Stomach (tissue), 8 donors: ENCODE measurements at regions not wholly inside any gene's neighbourhood (a gene's known extent, or its start where the extent isn't known, plus 50 kb on each side); places are given as distances from the start of the nearest gene placed in this dataset.
"Not testable (repeated sequence)": the region's sequence is repeated elsewhere in the genome, so short reads cannot be mapped to it uniquely, and the experiment has no call there.

Experiments
- DNase-seq, 2 donors: peaks; one replicate each; pipeline versions ENCODE4 v3.0.0 to v3.0.0-alpha.2; 2013 to 2019
- H3K27ac ChIP-seq, 5 donors: fragments of 200-600 bp in 4 of 5; sonication (generic) in 4 of 5; one replicate each; pipeline ENCODE4 v1.5.1; 2013 to 2019; ENCODE audit warnings: mild to moderate bottlenecking in 1 of 5, moderate library complexity in 1 of 5
- H3K27me3 ChIP-seq, 3 donors: fragments of 200-600 bp; sonication (generic); one replicate each; pipeline ENCODE4 v1.5.1; 2017 to 2019; ENCODE audit warnings: mixed run types in 1 of 3
- H3K36me3 ChIP-seq, 4 donors: fragments of 200-600 bp; sonication (generic); 1 replicate in 3 of 4; 2 replicates in 1 of 4; pipeline ENCODE4 v1.5.1; 2016 to 2019
- H3K4me1 ChIP-seq, 4 donors: fragments of 200-600 bp; sonication (generic); one replicate each; pipeline ENCODE4 v1.5.1; 2016 to 2019
- H3K4me3 ChIP-seq, 4 donors: fragments of 200-600 bp; sonication (generic) in 3 of 4; one replicate each; pipeline ENCODE4 v1.5.1; 2016 to 2019; ENCODE audit warnings: mild to moderate bottlenecking in 1 of 4
- H3K9me3 ChIP-seq, 4 donors: fragments of 200-600 bp; sonication (generic); one replicate each; pipeline ENCODE4 v1.5.1; 2016 to 2019
- CTCF ChIP-seq, 7 experiments: fragments of 450-650 bp in 4 of 7; fragments of 200-600 bp in 3 of 7; sonication (generic) in 3 of 7; IDR thresholded peaks; one replicate each; pipeline ENCODE4 v1.5.1; 2016 to 2019; ENCODE audit warnings: antibody characterized with exemption in 7 of 7, control low read depth in 2 of 7, mild to moderate bottlenecking in 1 of 7
- EP300 ChIP-seq: sonication (generic); formaldehyde crosslinking; IDR thresholded peaks from one replicate; pipeline ENCODE4 v1.6.1; 2017; ENCODE audit warnings: antibody characterized with exemption
- POLR2A ChIP-seq, 4 donors: fragments of 450-650 bp; IDR thresholded peaks; one replicate each; pipeline ENCODE4 v1.6.1; 2016; ENCODE audit warnings: antibody characterized with exemption in 4 of 4, control low read depth in 2 of 4, mild to moderate bottlenecking in 1 of 4, moderate library complexity in 1 of 4
- POLR2AphosphoS5 ChIP-seq, 3 donors: sonication (generic); formaldehyde crosslinking; IDR thresholded peaks; one replicate each; pipeline ENCODE4 v1.6.1; 2016; ENCODE audit warnings: antibody characterized with exemption in 3 of 3
- WGBS, 5 donors: extraction: QIAGEN DNeasy Blood & Tissue Kit in 3 of 5; methylation state at CpG; one replicate each; pipeline versions ENCODE4 v1.1.5 to v1.1.7; 2013 to 2018; 5-methylcytosine and 5-hydroxymethylcytosine counted together
- intact Hi-C: fragments of 100-400 bp; cut with DNase I; formaldehyde crosslinking; loops from one replicate; pipeline ENCODE4 v1.15.1; 2023; ENCODE audit warnings: low total_unique reads
- donor health status: healthy with polysubstance abuse.
- donor health status: Bipolar disorder and iron deficiency.
- donor health status: healthy.

GRCh38 chr14:98932431-98933325, 339.3 kb downstream of the BCL11B start:
- intact Hi-C loops, result no loop called here
- no peak for DNase-seq
- Histone ChIP-seq H3K9me3 (no peaks in the 10 kb centered on the region), H3K27me3 (peaks cover 0 to 12% (median 0%) of the 10 kb centered on the region in 3 donors), H3K27ac (no peak overlapping the region), H3K4me1 (no peaks in the 10 kb centered on the region), H3K4me3 (no peak overlapping the region), H3K36me3 (no peaks in the 10 kb centered on the region)
- 70 to 81% (median 75%) methylated on average over 8 of the region's 8 CpGs for WGBS, 5 donors
- no peak for TF ChIP-seq EP300
- TF ChIP-seq POLR2A (IDR thresholded peaks at IDR 0.05), result no peak
- no peak for TF ChIP-seq POLR2AphosphoS5 (IDR thresholded peaks at IDR 0.05)
- no peak for TF ChIP-seq CTCF (IDR thresholded peaks at IDR 0.05)

GRCh38 chr14:98934569-98934968, 337.4 kb downstream of the BCL11B start:
- H3K9me3 ChIP-seq, DNase-seq, H3K36me3 ChIP-seq, H3K27ac ChIP-seq, intact Hi-C loops, H3K4me1 ChIP-seq, H3K4me3 ChIP-seq: not testable (repeated sequence)
- H3K27me3 ChIP-seq, result peaks cover 0 to 22% (median 0%) of the 10 kb centered on the region in 3 donors
- 63 to 80% (median 75%) methylated on average over 5 of the region's 5 CpGs for WGBS, 5 donors

DNA sequence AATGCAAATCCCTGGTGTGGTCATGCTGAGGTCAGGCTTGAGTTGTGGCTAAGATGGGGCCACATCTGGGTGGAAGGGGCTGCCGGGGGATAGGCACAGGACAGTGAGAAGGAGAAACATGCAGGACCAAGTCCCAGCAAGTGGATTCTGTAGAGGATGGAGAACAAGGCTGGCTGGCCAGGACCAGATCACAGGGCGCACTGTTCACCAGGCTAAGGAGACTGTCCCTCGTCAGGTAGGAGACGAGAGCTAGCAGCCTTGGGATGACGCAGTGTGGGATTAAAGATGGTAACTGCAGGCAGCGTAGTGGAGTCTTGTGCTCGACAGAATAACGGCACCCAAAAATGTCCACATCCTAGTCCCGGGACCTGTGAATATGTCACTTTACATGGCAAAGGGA, 336.1 kb downstream of the BCL11B start:
- Histone ChIP-seq H3K36me3 (no peaks in the 10 kb centered on the region), H3K9me3 (no peaks in the 10 kb centered on the region), H3K4me3 (no peak overlapping the region), H3K27me3 (peaks cover 0 to 22% (median 0%) of the 10 kb centered on the region in 3 donors), H3K4me1 (no peaks in the 10 kb centered on the region), H3K27ac (no peak overlapping the region)
- DNase-seq, result no peak
- intact Hi-C loops, result no loop called here
- TF ChIP-seq POLR2AphosphoS5 (IDR thresholded peaks at IDR 0.05), result no peak
- TF ChIP-seq EP300, result no peak
- TF ChIP-seq CTCF (IDR thresholded peaks at IDR 0.05), result no peak
- TF ChIP-seq POLR2A (IDR thresholded peaks at IDR 0.05), result no peak
- WGBS, 5 donors, result 93 to 99% (median 95%) methylated on average over 9 of the region's 9 CpGs

- intact Hi-C loops, result no loop called here
- TF ChIP-seq EP300 (no peak), CTCF (IDR thresholded peaks at IDR 0.05) (no peak), POLR2AphosphoS5 (IDR thresholded peaks at IDR 0.05) (no peak), POLR2A (IDR thresholded peaks at IDR 0.05) (no peak)
- WGBS, 5 donors, result 54 to 87% (median 70%) methylated on average over 1 of the region's 1 CpG
Observed at GRCh38 chr14:98937021-98937420, 335.0 kb downstream of the BCL11B start.

More at GRCh38 chr14:98937021-98937420, 335.0 kb downstream of the BCL11B start:
- Histone ChIP-seq H3K9me3 (no peaks in the 10 kb centered on the region), H3K36me3 (no peaks in the 10 kb centered on the region), H3K4me1 (no peaks in the 10 kb centered on the region), H3K27me3 (peaks cover 0 to 22% (median 0%) of the 10 kb centered on the region in 3 donors), H3K4me3 (no peak overlapping the region), H3K27ac (no peak overlapping the region)
- DNase-seq, result no peak
